ENCODE measurements at regions not wholly inside any gene's neighbourhood (a gene's known extent, or its start where the extent isn't known, plus 50 kb on each side); places are given as distances from the start of the nearest gene placed in this dataset.

DNA sequence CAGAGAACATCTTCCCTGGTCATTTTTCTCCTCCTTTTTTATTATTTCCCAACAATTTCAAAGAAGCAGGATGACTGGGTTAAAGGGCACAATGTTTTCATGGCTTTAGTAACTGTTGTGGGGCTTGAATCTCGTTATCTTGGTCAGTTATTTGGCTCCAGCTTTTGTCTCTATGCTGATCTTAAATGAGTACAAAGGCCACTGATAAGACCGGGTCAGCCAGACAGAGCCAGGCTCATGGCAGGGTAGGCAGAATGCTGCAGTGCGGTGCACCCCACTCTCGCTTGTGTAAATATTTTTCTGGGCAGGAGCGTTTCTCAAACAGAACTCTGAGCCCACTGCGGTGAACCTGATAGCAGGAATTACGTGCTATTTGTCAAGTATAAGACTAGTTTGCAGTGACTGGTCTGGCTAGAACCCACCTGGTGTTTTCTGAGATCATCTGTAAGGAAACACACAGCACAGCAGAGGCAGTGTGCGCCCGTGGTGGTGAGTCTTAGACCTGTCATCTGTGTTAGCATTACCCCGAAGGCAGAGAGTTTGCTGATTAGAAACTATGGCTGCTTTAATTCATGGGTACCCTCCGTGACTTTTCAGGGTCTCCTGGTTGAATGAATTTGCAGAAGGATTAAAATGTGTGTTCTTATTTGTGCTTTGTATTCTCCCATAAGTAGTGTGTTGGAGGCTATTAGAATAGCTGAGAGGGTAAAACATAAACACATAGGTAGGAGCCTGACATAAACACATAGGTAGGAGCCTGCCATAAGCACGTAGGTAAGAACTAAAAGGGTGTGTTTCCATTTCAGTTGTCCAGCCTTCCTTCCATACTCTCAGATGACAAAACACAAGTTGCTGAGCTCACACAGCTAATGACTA, 158.6 kb upstream of the DMRT1 start:
- Histone ChIP-seq H2AFZ (ENCODE audit: low read depth, low read length) (peak overlapping the region; percentile 56), H3K9ac (replicated peaks; ENCODE audit: extremely low read depth, insufficient read depth, low read length) (peak overlapping the region; percentile 90), H3K4me3 (replicated peaks in 1 of 3; ENCODE audit: insufficient read depth in 1 of 3, low read depth in 1 of 3, low read length in 3 of 3) (peak overlapping the region in 1 of 3 experiments; percentile 70), H3K9me3 (replicated peaks; ENCODE audit: control insufficient read depth, insufficient read depth, low read length) (no peaks in the 10 kb centered on the region), H3K9me1 (replicated peaks; ENCODE audit: control insufficient read depth, extremely low read depth, insufficient read depth, low read length) (no peaks in the 10 kb centered on the region), H4K20me1 (replicated peaks; ENCODE audit: control insufficient read depth, extremely low read depth, insufficient read depth, low read length) (no peaks in the 10 kb centered on the region), H3K36me3 (ENCODE audit: control insufficient read depth in 2 of 2, extremely low read depth in 1 of 2, insufficient read depth in 2 of 2, low read length in 2 of 2) (no peaks in the 10 kb centered on the region), H3K27me3 (ENCODE audit: control insufficient read depth in 2 of 2, insufficient read depth in 2 of 2, low read length in 2 of 2) (no peaks in the 10 kb centered on the region), H3K4me1 (ENCODE audit: control insufficient read depth, extremely low read depth, insufficient read depth, low read length) (peaks cover 60% of the 10 kb centered on the region), H3K79me2 (ENCODE audit: control insufficient read depth, insufficient read depth, low read length) (peaks cover 6% of the 10 kb centered on the region), H3K4me2 (ENCODE audit: insufficient read depth, low read length) (peak overlapping the region; percentile 92), H3K27ac (ENCODE audit: insufficient read depth, low read depth, low read length) (peak overlapping the region; percentile 99)
- DNase-seq (ENCODE audit: low read depth, low spot score) (peak; percentile 94), FAIRE-seq (peak; percentile 69)
- ChIA-PET POLR2A (interaction anchor here (2.9 to 3.9 kb wide), 2 partner anchors 11 to 14 kb away, joined by 9 to 40 read pairs; no protein-coding TSS in a partner anchor), CTCF (interaction anchor here (0.6 to 8.6 kb wide), 6 partner anchors 13 to 83 kb away, joined by 3 to 91 read pairs (median 3); no protein-coding TSS in a partner anchor)
- intact Hi-C loops (cut with micrococcal nuclease) (no loop called here), dilution Hi-C loops (cut with MboI; ENCODE audit: extremely low pct_ligation_motif_present, low sequenced_read_pairs) (no loop called here)
- no TSS peak for BruUV-seq (replicated peaks)
- TF ChIP-seq POLR2AphosphoS5 (IDR thresholded peaks at IDR 0.05; ENCODE audit: insufficient read depth, low read depth, low read length) (peak; percentile 44), EZH2 (IDR thresholded peaks at IDR 0.05; ENCODE audit: borderline replicate concordance, low read depth, low read length, severe bottlenecking) (no peak), FOS (IDR thresholded peaks at IDR 0.05; ENCODE audit: borderline replicate concordance, insufficient read depth, low read length) (no peak), GATA2 (IDR thresholded peaks at IDR 0.05; ENCODE audit: insufficient read depth, insufficient read length, low read depth, low read length) (peak; percentile 77), JUN (IDR thresholded peaks at IDR 0.05; ENCODE audit: borderline replicate concordance, insufficient read depth, insufficient read length, low read depth) (no peak)
- TF ChIP-seq, protein P1, sequence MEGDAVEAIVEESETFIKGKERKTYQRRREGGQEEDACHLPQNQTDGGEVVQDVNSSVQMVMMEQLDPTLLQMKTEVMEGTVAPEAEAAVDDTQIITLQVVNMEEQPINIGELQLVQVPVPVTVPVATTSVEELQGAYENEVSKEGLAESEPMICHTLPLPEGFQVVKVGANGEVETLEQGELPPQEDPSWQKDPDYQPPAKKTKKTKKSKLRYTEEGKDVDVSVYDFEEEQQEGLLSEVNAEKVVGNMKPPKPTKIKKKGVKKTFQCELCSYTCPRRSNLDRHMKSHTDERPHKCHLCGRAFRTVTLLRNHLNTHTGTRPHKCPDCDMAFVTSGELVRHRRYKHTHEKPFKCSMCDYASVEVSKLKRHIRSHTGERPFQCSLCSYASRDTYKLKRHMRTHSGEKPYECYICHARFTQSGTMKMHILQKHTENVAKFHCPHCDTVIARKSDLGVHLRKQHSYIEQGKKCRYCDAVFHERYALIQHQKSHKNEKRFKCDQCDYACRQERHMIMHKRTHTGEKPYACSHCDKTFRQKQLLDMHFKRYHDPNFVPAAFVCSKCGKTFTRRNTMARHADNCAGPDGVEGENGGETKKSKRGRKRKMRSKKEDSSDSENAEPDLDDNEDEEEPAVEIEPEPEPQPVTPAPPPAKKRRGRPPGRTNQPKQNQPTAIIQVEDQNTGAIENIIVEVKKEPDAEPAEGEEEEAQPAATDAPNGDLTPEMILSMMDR (IDR thresholded peaks at IDR 0.05; ENCODE audit: extremely low read depth in 1 of 2, insufficient read depth in 1 of 2, low read depth in 1 of 2, low read length in 2 of 2), result peak in 1 of 2 donors; percentile 11

Data from endothelial cell of umbilical vein (primary cell).